ENCODE measurements at regions not wholly inside any gene's neighbourhood (a gene's known extent, or its start where the extent isn't known, plus 50 kb on each side); places are given as distances from the start of the nearest gene placed in this dataset.

DNA sequence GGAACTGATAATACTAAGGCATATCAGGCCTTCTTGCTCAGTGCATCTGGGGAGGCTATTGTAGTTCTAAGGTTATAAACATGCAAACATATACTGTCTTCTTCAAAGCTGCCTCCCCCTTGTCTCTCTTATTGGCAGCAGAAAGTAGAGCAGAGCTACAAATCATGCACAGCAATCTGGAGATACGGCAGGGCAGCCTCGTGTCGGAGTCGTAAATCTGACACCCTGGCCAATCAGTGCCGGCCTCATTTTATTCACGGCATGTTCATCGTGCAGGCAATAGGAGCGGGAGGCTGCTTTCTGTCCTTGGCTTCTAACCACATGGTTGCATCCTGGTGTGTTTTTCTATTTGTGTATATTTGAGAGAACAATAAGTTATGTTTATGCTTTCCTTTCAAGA, 300.2 kb upstream of the CNTN6 start:
- TF ChIP-seq, protein P1, sequence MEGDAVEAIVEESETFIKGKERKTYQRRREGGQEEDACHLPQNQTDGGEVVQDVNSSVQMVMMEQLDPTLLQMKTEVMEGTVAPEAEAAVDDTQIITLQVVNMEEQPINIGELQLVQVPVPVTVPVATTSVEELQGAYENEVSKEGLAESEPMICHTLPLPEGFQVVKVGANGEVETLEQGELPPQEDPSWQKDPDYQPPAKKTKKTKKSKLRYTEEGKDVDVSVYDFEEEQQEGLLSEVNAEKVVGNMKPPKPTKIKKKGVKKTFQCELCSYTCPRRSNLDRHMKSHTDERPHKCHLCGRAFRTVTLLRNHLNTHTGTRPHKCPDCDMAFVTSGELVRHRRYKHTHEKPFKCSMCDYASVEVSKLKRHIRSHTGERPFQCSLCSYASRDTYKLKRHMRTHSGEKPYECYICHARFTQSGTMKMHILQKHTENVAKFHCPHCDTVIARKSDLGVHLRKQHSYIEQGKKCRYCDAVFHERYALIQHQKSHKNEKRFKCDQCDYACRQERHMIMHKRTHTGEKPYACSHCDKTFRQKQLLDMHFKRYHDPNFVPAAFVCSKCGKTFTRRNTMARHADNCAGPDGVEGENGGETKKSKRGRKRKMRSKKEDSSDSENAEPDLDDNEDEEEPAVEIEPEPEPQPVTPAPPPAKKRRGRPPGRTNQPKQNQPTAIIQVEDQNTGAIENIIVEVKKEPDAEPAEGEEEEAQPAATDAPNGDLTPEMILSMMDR (IDR thresholded peaks at IDR 0.05) = no peak
- no peak for TF ChIP-seq POLR2A (IDR thresholded peaks at IDR 0.05)
- TF ChIP-seq POLR2AphosphoS5 (IDR thresholded peaks at IDR 0.05) = no peak
